GM18909 (cell line): ENCODE measurements at regions not wholly inside any gene's neighbourhood (a gene's known extent, or its start where the extent isn't known, plus 50 kb on each side); places are given as distances from the start of the nearest gene placed in this dataset.
"Not testable (repeated sequence)": the region's sequence is repeated elsewhere in the genome, so short reads cannot be mapped to it uniquely, and the experiment has no call there.

Experiments used
- ATAC-seq: cut with Tn5 transposase; IDR thresholded peaks from one replicate; pipeline ENCODE4 v1.9.1; 2021; ENCODE audit warnings: mild to moderate bottlenecking; ENCODE audit not compliant: unreplicated experiment, poor library complexity

DNA sequence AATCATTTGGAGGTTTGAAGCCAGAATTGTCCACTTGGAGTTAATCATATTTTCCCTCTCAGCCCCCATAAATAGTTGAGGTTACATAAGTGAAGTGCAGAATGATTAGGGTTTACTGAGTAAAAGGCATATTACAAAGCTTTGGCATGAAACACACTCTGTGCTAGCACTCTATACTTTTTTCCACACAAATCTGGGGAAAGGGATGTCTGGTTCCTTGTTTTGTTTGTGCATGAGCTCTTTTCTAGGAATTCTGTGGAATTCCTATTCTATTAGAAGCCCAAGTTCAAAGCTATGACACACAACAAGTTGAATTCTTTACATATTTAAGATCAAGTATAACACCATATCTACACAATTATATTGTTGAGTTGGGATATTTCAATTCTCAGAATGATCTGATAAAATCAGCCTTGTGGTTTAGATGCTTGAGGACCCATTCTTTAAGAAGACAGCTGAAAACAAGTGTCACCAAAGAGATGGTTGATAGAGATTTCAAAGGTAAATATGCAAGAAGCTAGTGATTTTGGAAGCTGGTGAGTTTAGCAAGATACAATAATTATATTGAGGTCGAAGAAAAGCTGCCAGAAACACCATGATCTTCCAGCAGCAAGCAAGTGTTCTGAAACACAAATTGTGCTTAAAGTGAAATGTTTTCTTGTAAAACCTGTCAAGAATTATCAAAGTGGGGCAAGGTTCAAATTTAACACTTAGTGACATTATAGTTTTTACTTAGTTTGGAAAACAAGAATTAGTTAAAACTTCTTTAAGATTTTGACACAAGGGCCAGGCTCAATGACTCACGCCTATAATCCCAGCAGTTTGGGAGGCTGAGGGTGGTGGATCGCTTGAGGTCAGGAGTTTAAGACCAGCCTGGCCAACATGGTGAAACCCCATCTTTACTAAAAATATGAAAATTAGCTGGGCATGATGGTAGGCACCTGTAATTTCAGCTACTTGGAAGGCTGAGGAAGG is 122.6 kb downstream of the INHBA start:
- no peak for ATAC-seq

- no peak for ATAC-seq
Observed at GRCh38 chr7:41578700-41579099, 124.2 kb downstream of the INHBA start.

GRCh38 chr7:41576166-41576565 is 126.7 kb downstream of the INHBA start:
- no peak for ATAC-seq

DNA sequence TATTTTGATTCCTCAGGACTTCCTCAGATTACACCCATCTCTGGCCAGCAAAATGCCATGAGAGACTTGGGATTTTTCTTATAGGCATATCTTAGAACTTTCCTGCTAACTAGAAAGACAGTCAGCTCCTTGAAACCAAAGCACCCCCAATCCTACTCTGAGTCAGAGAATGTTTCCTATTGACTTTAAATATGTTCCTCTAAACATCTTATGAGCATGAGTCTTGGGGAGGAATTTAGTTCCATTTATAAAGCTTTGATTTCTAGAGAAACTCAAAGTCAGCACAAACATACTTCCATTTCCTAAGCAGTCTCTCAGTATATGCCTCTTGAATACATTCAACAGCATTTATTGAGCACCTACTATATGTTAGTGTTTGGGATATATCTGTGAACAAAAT is 128.5 kb downstream of the INHBA start:
- ATAC-seq: no peak

GRCh38 chr7:41573862-41574261 is 129.0 kb downstream of the INHBA start:
- ATAC-seq: no peak

DNA sequence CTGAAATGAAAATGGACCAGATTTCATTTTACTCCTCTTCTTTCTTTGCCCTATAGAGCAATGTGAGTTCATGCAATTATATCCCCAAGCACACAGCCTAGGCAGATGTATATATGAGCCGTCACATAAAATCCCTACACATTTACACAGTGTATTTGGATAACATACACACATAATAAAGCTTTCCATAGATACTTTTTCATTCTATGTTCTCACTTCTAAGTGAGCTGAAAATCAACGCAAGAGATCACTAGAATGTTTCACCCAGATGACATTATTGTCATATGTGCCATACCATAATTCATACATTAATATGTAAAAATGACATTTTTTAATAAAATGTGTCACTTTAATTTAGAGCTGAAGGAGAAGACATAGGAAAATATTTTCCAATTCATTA is 129.4 kb downstream of the INHBA start:
- no peak for ATAC-seq

DNA sequence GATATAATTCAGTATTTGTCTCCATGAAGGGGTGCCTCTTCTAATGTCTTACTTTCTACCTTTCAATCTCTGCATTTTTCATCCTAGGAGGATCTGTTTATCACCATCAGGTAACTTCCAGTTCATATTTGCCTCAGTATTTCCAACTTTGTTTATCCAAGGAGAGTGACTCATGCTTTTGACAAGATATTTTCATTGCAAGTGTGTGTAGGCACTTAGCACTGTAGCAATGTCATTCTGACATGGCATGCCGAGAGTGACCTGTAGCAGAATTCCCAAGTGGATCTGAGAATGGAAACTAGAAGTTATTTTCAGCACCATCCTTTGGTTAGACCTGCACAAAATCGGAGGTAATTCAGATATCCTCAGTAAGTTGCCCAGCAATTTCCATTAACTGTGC is 129.9 kb downstream of the INHBA start:
- ATAC-seq: no peak

GRCh38 chr7:41571573-41571972 is 131.3 kb downstream of the INHBA start:
- ATAC-seq: no peak

DNA sequence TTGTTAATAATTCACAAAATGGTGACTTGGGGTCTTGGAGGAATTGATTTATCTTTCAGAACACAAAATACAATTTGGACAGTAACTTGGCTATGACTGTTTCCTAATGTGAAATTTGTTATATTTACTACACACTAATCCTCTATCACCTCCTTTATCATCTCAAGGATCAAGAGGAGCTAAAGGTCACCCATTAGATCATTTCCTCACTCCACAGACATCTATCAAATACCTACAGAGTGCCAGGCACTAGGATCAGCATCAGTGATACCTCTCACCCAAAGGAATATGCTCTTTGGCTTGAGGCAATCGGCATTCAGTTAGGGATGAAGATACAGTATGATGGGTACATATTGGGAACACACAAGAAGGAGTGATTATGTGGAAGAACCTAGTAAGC is 132.1 kb downstream of the INHBA start:
- no peak for ATAC-seq

GRCh38 chr7:41568135-41568534 is 134.8 kb downstream of the INHBA start:
- peak; percentile 76 for ATAC-seq

- ATAC-seq: no peak
Observed at GRCh38 chr7:41567731-41568114, 135.2 kb downstream of the INHBA start.

DNA sequence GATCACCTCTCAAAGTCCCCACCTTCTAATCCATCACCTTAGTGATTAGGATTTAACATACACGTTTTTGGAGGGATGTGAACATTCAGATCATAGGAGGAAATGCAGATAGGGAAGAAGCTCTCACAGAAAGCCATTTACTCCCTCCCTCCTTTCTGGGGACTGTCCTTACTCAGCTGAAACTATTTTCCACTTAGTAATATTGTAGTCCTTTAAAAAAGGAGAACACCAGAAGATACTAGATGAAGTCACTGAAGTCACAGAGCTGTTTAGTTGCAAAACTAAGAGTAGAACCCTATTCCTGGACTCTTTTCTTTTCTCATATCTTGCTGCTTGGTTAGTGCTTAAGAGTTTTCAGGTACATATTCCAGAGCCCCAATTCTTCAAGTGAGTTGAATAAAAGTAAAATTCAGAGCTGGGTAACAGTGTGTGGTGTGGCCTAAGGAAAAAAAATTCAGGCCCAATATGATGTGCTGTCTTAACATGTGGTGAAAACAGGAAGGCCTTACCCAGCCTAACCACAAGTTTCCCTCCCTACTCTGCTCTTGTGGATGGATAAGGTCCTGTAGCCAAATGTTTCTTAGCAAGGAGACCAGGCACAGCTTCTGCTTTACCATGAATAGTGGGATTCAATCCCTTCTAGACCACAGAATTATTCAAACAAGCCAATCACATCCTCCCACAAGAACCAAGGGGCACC is 135.7 kb downstream of the INHBA start:
- no peak for ATAC-seq

GRCh38 chr7:41566581-41566980 is 136.3 kb downstream of the INHBA start:
- no peak for ATAC-seq

DNA sequence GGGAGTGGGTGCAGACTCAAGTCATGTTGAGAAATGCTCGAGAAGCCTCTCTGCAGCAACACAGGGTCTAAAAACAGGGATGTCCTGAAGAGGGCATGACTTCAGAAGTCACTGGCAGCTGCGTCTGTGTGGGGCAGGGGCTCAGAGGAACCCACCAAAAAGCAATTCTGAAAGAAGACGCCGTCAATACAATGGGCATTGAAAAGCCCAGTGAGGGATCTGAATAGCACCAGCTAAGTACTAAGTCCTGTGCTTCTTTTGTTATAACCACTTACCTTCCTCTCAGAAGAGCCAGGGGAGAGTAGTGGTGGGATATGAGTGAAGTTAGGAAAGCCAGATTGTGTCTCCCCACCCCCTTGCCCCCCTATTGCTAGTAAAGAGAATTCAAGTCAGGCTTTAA is 137.2 kb downstream of the INHBA start:
- ATAC-seq: no peak

GRCh38 chr7:41559426-41559825 is 143.5 kb downstream of the INHBA start:
- no peak for ATAC-seq

GRCh38 chr7:41554481-41554880 is 148.4 kb downstream of the INHBA start:
- ATAC-seq: no peak

- ATAC-seq: not testable (repeated sequence)
Observed at GRCh38 chr7:41550046-41550445, 152.8 kb downstream of the INHBA start.

DNA sequence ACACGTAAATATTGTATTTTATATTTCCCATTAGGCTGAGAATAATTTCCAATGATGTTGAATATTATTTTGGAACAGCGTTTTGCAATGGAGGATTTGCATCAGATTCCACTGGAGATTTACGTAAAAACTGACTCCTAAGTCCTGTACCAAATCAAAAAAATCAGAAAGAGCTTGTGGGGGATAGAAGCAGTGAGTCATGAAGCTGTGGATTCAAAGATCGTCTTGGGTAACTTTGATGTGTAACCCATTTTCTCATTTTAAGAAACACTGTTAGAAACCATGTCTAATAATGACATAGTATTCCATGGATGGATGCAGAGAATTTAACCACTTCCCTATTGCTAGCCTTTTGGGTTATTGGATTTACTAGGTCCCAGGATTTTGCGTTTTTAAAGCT is 158.6 kb downstream of the INHBA start:
- no peak for ATAC-seq

DNA sequence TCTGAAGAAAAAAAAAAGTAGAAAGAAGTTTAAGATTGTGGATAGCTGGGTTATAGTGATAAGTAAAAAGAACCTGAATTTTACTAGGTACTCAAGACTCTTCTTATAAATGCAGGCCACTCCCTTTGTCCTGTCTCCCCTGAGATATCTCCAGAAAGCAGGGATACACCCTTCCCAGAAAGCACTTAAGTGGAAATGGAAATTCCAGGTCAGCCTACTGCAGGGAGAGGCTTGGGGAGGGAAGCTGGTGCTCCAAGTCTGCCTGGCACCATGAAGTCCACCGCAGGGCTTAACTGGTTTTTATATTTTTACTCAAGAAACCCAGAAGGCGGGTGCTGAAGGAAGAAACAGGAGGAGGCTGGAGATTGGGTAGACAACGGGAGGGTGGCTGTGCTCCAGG is 162.3 kb downstream of the INHBA start:
- ATAC-seq: no peak

- no peak for ATAC-seq
Observed at GRCh38 chr7:41538810-41539724, 163.8 kb downstream of the INHBA start.
